ENCODE measurements at regions not wholly inside any gene's neighbourhood (a gene's known extent, or its start where the extent isn't known, plus 50 kb on each side); places are given as distances from the start of the nearest gene placed in this dataset.
"Not testable (repeated sequence)": the region's sequence is repeated elsewhere in the genome, so short reads cannot be mapped to it uniquely, and the experiment has no call there.

DNA sequence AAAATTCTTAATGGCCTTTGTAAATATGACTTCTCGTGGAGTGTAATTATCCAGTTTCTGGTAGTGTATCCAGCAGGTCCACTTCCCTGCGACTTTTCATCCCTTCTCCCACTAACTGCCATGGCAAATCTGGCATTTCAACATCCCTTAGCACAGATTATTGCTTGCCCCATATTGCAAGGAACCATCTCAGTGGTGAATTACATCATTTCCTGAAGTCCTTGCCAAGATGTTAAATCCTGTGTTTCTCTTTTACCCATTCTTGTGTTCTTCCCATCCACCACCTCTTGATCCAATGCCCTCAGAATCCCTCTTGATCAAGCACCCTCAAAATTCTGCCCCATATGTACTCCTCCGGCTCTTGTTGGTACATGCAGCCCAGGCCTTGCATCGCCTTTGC is 88.1 kb upstream of the ZNF81 start:
- H3K27ac ChIP-seq, result no peak overlapping the region
- TF ChIP-seq, protein P1, sequence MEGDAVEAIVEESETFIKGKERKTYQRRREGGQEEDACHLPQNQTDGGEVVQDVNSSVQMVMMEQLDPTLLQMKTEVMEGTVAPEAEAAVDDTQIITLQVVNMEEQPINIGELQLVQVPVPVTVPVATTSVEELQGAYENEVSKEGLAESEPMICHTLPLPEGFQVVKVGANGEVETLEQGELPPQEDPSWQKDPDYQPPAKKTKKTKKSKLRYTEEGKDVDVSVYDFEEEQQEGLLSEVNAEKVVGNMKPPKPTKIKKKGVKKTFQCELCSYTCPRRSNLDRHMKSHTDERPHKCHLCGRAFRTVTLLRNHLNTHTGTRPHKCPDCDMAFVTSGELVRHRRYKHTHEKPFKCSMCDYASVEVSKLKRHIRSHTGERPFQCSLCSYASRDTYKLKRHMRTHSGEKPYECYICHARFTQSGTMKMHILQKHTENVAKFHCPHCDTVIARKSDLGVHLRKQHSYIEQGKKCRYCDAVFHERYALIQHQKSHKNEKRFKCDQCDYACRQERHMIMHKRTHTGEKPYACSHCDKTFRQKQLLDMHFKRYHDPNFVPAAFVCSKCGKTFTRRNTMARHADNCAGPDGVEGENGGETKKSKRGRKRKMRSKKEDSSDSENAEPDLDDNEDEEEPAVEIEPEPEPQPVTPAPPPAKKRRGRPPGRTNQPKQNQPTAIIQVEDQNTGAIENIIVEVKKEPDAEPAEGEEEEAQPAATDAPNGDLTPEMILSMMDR (conservative IDR thresholded peaks at IDR 0.05), result no peak

GRCh38 chrX:47746446-47746845 is 87.5 kb upstream of the UXT start:
- TF ChIP-seq, protein P1 (conservative IDR thresholded peaks at IDR 0.05), result no peak
- no peak for TF ChIP-seq ZFX (IDR thresholded peaks at IDR 0.05)
- H3K27ac ChIP-seq, result no peak overlapping the region

DNA sequence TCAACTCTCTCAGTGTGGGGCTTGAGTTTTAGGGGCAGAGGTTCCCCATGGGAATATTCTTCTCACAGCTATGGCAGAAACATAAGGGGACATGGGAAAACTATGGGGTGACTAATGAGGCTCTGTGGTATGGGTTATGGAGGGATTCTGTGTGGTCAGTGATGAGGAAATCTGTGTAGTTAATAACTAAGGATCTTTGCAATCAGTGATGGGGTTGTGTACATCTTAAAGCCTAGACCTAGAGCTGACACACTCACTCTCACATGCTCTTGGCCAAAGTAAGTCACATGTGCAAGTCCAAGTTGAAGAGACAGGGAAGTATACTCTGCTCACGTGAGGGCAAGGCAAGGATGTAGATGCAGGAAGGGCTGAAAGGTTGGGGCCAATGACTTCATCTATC is 86.4 kb upstream of the UXT start:
- TF ChIP-seq, protein P1 (conservative IDR thresholded peaks at IDR 0.05), result no peak
- TF ChIP-seq ZFX (IDR thresholded peaks at IDR 0.05), result no peak
- H3K27ac ChIP-seq, result no peak overlapping the region

GRCh38 chrX:47743504-47743903 is 84.5 kb upstream of the UXT start:
- H3K27ac ChIP-seq, result no peak overlapping the region
- TF ChIP-seq, protein P1 (conservative IDR thresholded peaks at IDR 0.05), result no peak
- TF ChIP-seq ZFX (IDR thresholded peaks at IDR 0.05), result no peak

DNA sequence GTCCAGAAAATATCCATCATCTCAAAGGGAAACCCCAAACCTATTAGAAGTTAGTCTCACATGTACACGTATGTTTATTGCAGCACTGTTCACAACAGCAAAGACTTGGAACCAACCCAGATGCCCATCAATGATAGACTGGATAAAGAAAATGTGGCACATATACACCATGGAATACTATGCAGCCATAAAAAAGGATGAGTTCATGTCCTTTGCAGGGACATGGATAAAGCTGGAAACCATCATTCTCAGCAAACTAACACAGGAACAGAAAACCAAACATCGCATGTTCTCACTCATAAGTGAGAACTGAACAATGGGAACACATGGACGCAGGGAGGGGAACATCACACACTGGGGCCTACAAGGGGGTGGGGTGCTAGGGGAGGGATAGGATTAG is 79.9 kb upstream of the UXT start:
- not testable (repeated sequence) for H3K27ac ChIP-seq

- no peak overlapping the region for H3K27ac ChIP-seq
- TF ChIP-seq, protein P1 (conservative IDR thresholded peaks at IDR 0.05), result peak; percentile 14; the same call in 1 of the 2 replicates
- TF ChIP-seq ZFX (IDR thresholded peaks at IDR 0.05), result no peak
Observed at GRCh38 chrX:47723689-47724088, 64.7 kb upstream of the UXT start.

- no peak overlapping the region for H3K27ac ChIP-seq
- TF ChIP-seq, protein P1 (conservative IDR thresholded peaks at IDR 0.05), result no peak
- no peak for TF ChIP-seq ZFX (IDR thresholded peaks at IDR 0.05)
Observed at GRCh38 chrX:47723083-47723482, 64.1 kb upstream of the UXT start.

DNA sequence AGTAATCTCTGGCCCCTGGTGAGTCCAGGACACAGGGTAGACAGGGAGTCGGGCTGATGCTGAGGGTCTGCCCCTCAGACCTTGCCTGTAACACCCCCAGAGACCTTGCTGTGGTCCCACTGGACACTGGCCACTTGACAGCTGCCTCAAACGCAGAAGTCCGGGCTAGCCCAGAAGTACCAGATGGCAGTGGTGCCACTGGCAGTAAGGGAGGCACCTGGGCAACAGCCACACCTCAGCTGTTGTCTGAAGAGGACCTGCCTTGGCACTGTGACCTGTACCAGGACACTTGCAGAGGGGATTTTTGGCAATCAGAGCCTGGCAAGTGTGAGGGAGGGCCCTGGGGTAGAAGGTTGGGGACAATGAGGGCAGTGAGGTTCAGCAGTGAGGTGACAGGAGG is 63.3 kb upstream of the UXT start:
- TF ChIP-seq ZFX (IDR thresholded peaks at IDR 0.05), result no peak
- TF ChIP-seq, protein P1 (conservative IDR thresholded peaks at IDR 0.05), result no peak
- no peak overlapping the region for H3K27ac ChIP-seq

DNA sequence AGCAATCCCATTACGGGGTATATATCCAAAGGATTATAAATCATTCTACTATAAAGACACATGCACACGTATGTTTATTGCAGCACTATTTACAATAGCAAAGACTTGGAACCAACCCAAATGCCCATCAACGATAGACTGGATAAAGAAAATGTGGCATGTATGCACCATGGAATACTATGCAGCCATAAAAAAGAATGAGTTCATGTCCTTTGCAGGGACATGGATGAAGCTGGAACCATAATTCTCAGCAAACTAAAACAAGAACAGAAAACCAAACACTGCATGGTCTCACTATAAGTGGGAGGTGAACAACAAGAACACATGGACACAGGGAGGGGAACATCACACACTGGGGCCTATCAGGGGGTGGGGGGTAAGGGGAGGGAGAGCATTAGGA is 56.1 kb upstream of the UXT start:
- not testable (repeated sequence) for H3K27ac ChIP-seq

DNA sequence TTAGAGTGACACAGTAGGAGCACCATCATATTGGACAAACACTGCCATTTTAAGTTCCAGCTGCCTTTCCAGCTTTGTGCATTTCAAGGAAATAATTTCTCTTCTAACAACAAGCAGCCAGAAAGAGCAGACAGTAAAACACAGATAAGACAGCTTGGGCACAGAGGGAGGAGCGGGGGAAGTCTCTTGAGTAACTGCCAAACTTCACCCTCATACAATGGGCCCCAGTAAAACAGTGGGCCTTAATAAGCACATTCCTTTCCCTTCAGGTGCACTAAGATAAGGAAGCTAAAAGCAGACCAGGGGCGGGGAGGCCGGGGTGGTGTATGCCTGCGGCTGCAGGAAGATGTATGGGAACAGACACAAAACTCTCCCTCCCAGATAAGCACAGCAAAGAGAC is 53.7 kb upstream of the UXT start:
- not testable (repeated sequence) for H3K27ac ChIP-seq

Measured in C4-2B (cell line).